ENCODE measurements at regions not wholly inside any gene's neighbourhood (a gene's known extent, or its start where the extent isn't known, plus 50 kb on each side); places are given as distances from the start of the nearest gene placed in this dataset.

DNA sequence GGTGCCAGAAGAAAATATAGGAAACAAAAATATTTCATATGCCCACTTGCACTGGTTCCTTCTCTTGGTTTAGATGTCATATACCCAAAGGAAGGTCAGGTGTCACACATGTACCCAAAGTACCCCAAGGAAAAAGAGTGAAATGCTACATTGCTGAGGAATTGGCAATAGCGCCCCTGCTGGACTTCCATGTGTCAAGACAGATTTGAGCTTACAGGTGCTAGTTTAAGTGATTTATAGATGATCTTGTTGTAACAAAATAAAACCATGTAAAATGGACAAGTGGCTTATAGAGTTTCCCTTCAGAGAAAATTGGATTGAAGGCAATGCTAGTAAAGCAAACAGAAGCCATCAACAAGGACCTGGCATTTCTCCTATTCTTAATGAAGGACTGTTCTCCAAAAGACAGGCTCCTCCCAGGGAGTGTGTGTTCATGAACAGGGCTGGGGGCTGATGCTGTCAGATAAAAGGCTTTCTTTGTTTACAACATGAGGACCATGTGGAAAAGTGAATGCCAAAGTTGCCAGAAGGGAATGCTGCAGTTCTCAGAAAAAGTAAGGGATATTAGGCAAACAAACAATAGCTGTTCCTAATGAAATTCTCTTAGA, 64.3 kb upstream of the PAK5 start:
- Histone ChIP-seq H2BK15ac (ENCODE audit: low read depth, poor library complexity, severe bottlenecking) (no peak overlapping the region), H3K36me3 (ENCODE audit: control insufficient read depth in 1 of 2, insufficient read depth in 2 of 2, low read depth in 1 of 2, low read length in 2 of 2) (no peaks in the 10 kb centered on the region), H2BK12ac (ENCODE audit: low read length in 2 of 2) (no peak overlapping the region), H2BK120ac (ENCODE audit: low read depth, low read length) (no peak overlapping the region), H3K14ac (ENCODE audit: low read length in 2 of 2) (no peak overlapping the region), H3K4ac (ENCODE audit: low read depth in 1 of 2, low read length in 2 of 2) (no peak overlapping the region), H3K4me1 (ENCODE audit: control insufficient read depth, insufficient read depth, low read depth, low read length) (no peaks in the 10 kb centered on the region), H4K91ac (ENCODE audit: low read length) (no peak overlapping the region), H2BK5ac (ENCODE audit: low read depth, low read length, poor library complexity, severe bottlenecking) (no peak overlapping the region), H3K9me3 (ENCODE audit: control insufficient read depth, low read length) (no peaks in the 10 kb centered on the region), H2AFZ (ENCODE audit: low read depth, low read length) (no peak overlapping the region), H3K4me2 (ENCODE audit: low read length, poor library complexity, severe bottlenecking) (no peak overlapping the region), H2AK5ac (ENCODE audit: low read length, severe bottlenecking) (no peak overlapping the region), H3K79me1 (replicated peaks; ENCODE audit: low read length, poor library complexity, severe bottlenecking) (no peaks in the 10 kb centered on the region), H3K27me3 (ENCODE audit: control insufficient read depth in 1 of 2, insufficient read depth in 1 of 2, low read length in 2 of 2) (peaks cover 3 to 9% of the 10 kb centered on the region in 2 experiments), H3K23ac (ENCODE audit: low read length in 2 of 2) (no peak overlapping the region), H3K4me3 (ENCODE audit: insufficient read depth in 1 of 2, low read depth in 1 of 2, low read length in 2 of 2) (no peak overlapping the region), H3K9ac (ENCODE audit: low read length) (no peak overlapping the region), H4K8ac (ENCODE audit: low read length) (no peak overlapping the region), H3K18ac (ENCODE audit: low read depth in 1 of 2, low read length in 2 of 2) (no peak overlapping the region), H3K27ac (ENCODE audit: low read length, poor library complexity, severe bottlenecking) (no peak overlapping the region)
- WGBS = 0% methylated on average over 1 of the region's 1 CpG
- DNase-seq = peak; percentile 3

DNA sequence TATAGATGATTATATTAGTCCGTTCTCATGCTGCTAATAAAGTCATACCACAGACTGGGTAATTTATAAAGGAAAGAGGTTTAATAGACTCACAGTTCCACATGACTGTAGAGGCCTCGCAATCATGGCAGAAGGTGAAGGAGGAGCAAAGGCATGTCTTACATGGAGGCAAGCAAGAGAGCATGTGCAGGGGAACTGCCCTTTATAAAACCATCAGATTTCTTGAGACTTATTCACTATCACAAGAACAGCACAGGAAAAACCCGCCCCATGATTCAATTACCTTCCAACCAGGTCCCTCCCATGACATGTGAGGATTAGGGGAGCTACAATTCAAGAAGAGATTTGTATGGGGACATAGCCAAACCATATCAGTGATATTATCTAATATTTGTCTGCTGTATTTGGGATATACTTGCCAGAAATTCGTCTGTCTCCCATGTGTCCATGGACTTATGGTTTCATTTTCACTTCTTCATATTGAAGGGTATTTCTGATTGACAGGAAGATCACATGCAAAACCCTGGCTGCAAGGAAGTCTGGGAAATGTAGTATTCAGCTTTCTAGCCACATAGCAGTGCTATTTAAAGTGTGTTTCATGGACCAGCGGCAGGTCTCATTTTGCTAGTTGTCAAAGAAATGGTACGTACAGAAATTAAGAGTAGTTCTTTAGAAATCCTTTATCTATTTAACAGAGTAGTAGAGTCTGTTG, 50.5 kb upstream of the PAK5 start:
- no peak overlapping the region for H2BK12ac ChIP-seq (ENCODE audit: low read length in 2 of 2)
- H2AFZ ChIP-seq (ENCODE audit: low read depth, low read length) = no peak overlapping the region
- no peaks in the 10 kb centered on the region for H3K4me1 ChIP-seq (ENCODE audit: control insufficient read depth, insufficient read depth, low read depth, low read length)
- H3K4me3 ChIP-seq (ENCODE audit: insufficient read depth in 1 of 2, low read depth in 1 of 2, low read length in 2 of 2) = no peak overlapping the region
- H2AK5ac ChIP-seq (ENCODE audit: low read length, severe bottlenecking) = no peak overlapping the region
- no peaks in the 10 kb centered on the region for H3K36me3 ChIP-seq (ENCODE audit: control insufficient read depth in 1 of 2, insufficient read depth in 2 of 2, low read depth in 1 of 2, low read length in 2 of 2)
- H2BK120ac ChIP-seq (ENCODE audit: low read depth, low read length) = no peak overlapping the region
- no peak overlapping the region for H3K18ac ChIP-seq (ENCODE audit: low read depth in 1 of 2, low read length in 2 of 2)
- 73% methylated on average over 4 of the region's 6 CpGs for WGBS
- H3K4me2 ChIP-seq (ENCODE audit: low read length, poor library complexity, severe bottlenecking) = no peak overlapping the region
- no peaks in the 10 kb centered on the region for H3K9me3 ChIP-seq (ENCODE audit: control insufficient read depth, low read length)
- H3K27ac ChIP-seq (ENCODE audit: low read length, poor library complexity, severe bottlenecking) = no peak overlapping the region
- H4K8ac ChIP-seq (ENCODE audit: low read length) = no peak overlapping the region
- no peak overlapping the region for H2BK15ac ChIP-seq (ENCODE audit: low read depth, poor library complexity, severe bottlenecking)
- no peak overlapping the region for H3K23ac ChIP-seq (ENCODE audit: low read length in 2 of 2)
- no peak overlapping the region for H3K14ac ChIP-seq (ENCODE audit: low read length in 2 of 2)
- H3K27me3 ChIP-seq (ENCODE audit: control insufficient read depth in 1 of 2, insufficient read depth in 1 of 2, low read length in 2 of 2) = no peaks in the 10 kb centered on the region
- no peak for DNase-seq
- no peak overlapping the region for H3K4ac ChIP-seq (ENCODE audit: low read depth in 1 of 2, low read length in 2 of 2)
- no peak overlapping the region for H4K91ac ChIP-seq (ENCODE audit: low read length)
- H3K79me1 ChIP-seq (replicated peaks; ENCODE audit: low read length, poor library complexity, severe bottlenecking) = no peaks in the 10 kb centered on the region
- H2BK5ac ChIP-seq (ENCODE audit: low read depth, low read length, poor library complexity, severe bottlenecking) = no peak overlapping the region
- no peak overlapping the region for H3K9ac ChIP-seq (ENCODE audit: low read length)

Measured in mesenchymal stem cell (in vitro differentiated cells and primary cell).